Activated T-helper 1 cell treated with anti-CD3 and anti-CD28 coated beads, Interleukin-12 subunit alpha, Interleukin-12 subunit beta, Interleukin-2, Interleukin-4 antibody, amounts not matched to agents 30 ng/mL and 10 ng/mL and 1 ng/mL, durations not matched to agents 14 hours and 24 hours and 36 hours (primary cell): ENCODE measurements at regions not wholly inside any gene's neighbourhood (a gene's known extent, or its start where the extent isn't known, plus 50 kb on each side); places are given as distances from the start of the nearest gene placed in this dataset.
"Not testable (repeated sequence)": the region's sequence is repeated elsewhere in the genome, so short reads cannot be mapped to it uniquely, and the experiment has no call there.

Experiments
- DNase-seq: peaks from one replicate; pipeline ENCODE4 v3.0.0; 2021; ENCODE audit warnings: low spot score
- H3K27ac Mint-ChIP-seq: one replicate; pipeline ENCODE4 v1.8.0; 2021; ENCODE audit warnings: mild to moderate bottlenecking, mixed read lengths
- H3K27me3 Mint-ChIP-seq: one replicate; pipeline ENCODE4 v1.8.0; 2022; ENCODE audit warnings: mild to moderate bottlenecking, moderate library complexity, mixed read lengths; ENCODE audit not compliant: insufficient read depth
- H3K36me3 Mint-ChIP-seq: one replicate; pipeline ENCODE4 v1.8.0; 2021; ENCODE audit warnings: low read depth, mixed read lengths
- H3K4me1 Mint-ChIP-seq: one replicate; pipeline ENCODE4 v1.8.0; 2021; ENCODE audit warnings: low read depth, mixed read lengths
- H3K4me3 Mint-ChIP-seq: one replicate; pipeline ENCODE4 v1.8.0; 2021; ENCODE audit warnings: mild to moderate bottlenecking, moderate library complexity, mixed read lengths
- H3K9me3 Mint-ChIP-seq: one replicate; pipeline ENCODE4 v1.8.0; 2021; ENCODE audit warnings: mixed read lengths
- intact Hi-C: fragments of 100-400 bp; cut with micrococcal nuclease; formaldehyde crosslinking; loops from one replicate; pipeline ENCODE4 v1.15.1; 2024

GRCh38 chr2:150847578-150847977, 360.1 kb upstream of the RND3 start:
- intact Hi-C loops = no loop called here
- Mint-ChIP-seq H3K4me1 (no peaks in the 10 kb centered on the region), H3K4me3 (no peak overlapping the region), H3K36me3 (no peaks in the 10 kb centered on the region), H3K27me3 (no peaks in the 10 kb centered on the region), H3K9me3 (no peaks in the 10 kb centered on the region), H3K27ac (no peak overlapping the region)
- no peak for DNase-seq

DNA sequence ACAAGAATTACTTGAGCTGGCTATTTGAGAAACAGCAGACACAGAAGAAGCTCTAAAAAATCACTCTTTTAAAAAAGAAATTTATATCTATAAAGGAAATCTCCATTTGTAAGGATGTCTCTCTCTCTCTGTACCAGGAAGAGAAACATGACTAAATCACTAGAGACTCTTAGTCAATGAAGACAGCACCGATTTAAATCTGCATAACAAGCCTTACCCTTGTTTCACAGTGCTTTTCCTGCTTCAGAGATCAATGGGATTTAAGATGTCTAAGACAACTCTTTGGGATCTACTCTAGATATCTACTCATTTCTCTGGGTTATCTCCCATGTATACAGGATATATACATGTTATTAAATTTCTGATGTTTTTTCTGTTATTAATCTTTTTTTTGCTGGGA, 359.2 kb upstream of the RND3 start:
- Mint-ChIP-seq H3K36me3 (no peaks in the 10 kb centered on the region), H3K4me1 (no peaks in the 10 kb centered on the region), H3K9me3 (no peaks in the 10 kb centered on the region), H3K27me3 (peaks cover 2% of the 10 kb centered on the region), H3K4me3 (no peak overlapping the region), H3K27ac (no peak overlapping the region)
- DNase-seq = no peak
- intact Hi-C loops = no loop called here

- Mint-ChIP-seq H3K9me3 (no peaks in the 10 kb centered on the region), H3K36me3 (no peaks in the 10 kb centered on the region), H3K27me3 (no peaks in the 10 kb centered on the region), H3K4me3 (no peak overlapping the region), H3K27ac (no peak overlapping the region), H3K4me1 (no peaks in the 10 kb centered on the region)
- intact Hi-C loops = no loop called here
- DNase-seq = no peak
These were observed 345.2 kb upstream of the RND3 start for GRCh38 chr2:150832686-150833085.

DNA sequence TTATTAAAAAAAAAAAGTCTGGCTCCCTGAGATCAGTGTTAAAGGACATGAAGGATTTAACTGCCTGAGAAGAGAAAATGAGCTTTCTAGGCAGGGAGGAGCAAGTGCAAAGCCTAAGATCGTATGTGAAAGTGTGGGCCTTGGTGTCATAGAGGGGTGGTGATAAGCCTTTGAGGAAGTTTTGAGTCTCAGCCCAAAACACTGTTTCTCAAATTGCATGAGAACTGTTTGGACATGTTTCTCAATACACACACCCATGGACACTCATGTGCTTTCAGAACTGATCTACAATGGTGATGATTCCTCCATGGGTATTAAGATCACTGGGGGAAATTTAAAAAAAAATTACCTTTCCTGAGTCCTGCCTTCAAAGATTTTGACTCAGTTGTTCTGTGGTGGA, 336.7 kb upstream of the RND3 start:
- intact Hi-C loops = no loop called here
- no peaks in the 10 kb centered on the region for H3K4me1 Mint-ChIP-seq
- H3K27ac Mint-ChIP-seq = no peak overlapping the region
- H3K4me3 Mint-ChIP-seq = no peak overlapping the region
- peaks cover 3% of the 10 kb centered on the region for H3K27me3 Mint-ChIP-seq
- no peaks in the 10 kb centered on the region for H3K9me3 Mint-ChIP-seq
- no peak for DNase-seq
- H3K36me3 Mint-ChIP-seq = no peaks in the 10 kb centered on the region

GRCh38 chr2:150817422-150817821, 330.0 kb upstream of the RND3 start:
- no peaks in the 10 kb centered on the region for H3K9me3 Mint-ChIP-seq
- no peak for DNase-seq
- no peaks in the 10 kb centered on the region for H3K36me3 Mint-ChIP-seq
- no peak overlapping the region for H3K27ac Mint-ChIP-seq
- H3K4me1 Mint-ChIP-seq = no peaks in the 10 kb centered on the region
- H3K27me3 Mint-ChIP-seq = peaks cover 3% of the 10 kb centered on the region
- no peak overlapping the region for H3K4me3 Mint-ChIP-seq
- intact Hi-C loops = no loop called here

GRCh38 chr2:150812664-150813367, 325.3 kb upstream of the RND3 start:
- no peaks in the 10 kb centered on the region for H3K4me1 Mint-ChIP-seq
- no peak overlapping the region for H3K27ac Mint-ChIP-seq
- H3K27me3 Mint-ChIP-seq = peaks cover 8% of the 10 kb centered on the region
- no peaks in the 10 kb centered on the region for H3K9me3 Mint-ChIP-seq
- no peak for DNase-seq
- intact Hi-C loops = no loop called here
- no peaks in the 10 kb centered on the region for H3K36me3 Mint-ChIP-seq
- no peak overlapping the region for H3K4me3 Mint-ChIP-seq

DNA sequence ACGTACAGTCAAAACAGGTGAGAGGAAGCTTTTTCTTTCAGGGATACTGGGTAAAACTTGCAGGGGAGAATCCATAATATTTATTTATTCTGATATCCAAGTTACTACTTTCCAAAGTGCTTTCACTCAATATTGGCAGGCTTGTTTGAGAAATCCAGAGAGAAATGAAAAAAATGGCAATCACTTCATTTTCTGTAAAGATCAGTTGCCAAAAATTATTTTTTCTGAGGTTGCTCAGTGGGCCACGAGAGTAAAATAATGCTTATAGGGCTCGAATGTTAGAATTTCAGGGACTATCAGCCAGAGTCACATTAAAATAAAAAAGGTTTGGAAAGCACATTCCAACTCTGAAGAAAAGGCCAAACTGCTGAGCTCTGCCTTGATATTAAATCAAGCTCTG, 324.6 kb upstream of the RND3 start:
- intact Hi-C loops = no loop called here
- H3K9me3 Mint-ChIP-seq = no peaks in the 10 kb centered on the region
- H3K4me3 Mint-ChIP-seq = no peak overlapping the region
- DNase-seq = no peak
- no peak overlapping the region for H3K27ac Mint-ChIP-seq
- no peaks in the 10 kb centered on the region for H3K4me1 Mint-ChIP-seq
- no peaks in the 10 kb centered on the region for H3K36me3 Mint-ChIP-seq
- H3K27me3 Mint-ChIP-seq = peaks cover 8% of the 10 kb centered on the region

DNA sequence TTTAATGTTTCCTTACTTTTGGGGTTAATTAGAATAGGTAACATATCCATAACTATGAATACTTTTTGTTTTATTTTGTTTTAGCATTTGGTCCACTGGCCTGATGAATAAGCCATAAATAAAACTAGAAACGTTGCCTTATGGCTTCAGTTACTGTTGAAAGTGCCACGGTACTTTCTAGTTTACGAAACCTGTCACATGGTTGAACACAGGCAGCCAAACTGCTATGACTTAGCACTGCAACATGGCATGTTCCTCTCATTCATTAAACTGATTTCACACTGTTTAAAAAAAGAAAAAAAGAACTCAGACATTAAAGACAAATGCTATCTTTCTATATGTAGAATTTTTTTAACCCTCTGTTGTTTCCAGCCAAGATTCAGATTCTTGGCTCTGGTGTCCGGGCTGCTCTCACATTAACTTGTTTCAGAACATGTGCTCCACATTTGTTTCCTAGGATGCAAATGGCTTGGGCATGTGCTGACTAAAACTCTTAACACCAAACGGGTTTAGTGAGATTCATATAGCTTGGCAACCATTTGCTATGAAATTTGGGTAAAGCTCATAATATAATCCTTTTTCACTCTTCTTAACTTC, 323.9 kb upstream of the RND3 start:
- H3K4me3 Mint-ChIP-seq = no peak overlapping the region
- intact Hi-C loops = no loop called here
- H3K27ac Mint-ChIP-seq = no peak overlapping the region
- H3K4me1 Mint-ChIP-seq = no peaks in the 10 kb centered on the region
- H3K9me3 Mint-ChIP-seq = no peaks in the 10 kb centered on the region
- no peaks in the 10 kb centered on the region for H3K36me3 Mint-ChIP-seq
- no peak for DNase-seq
- H3K27me3 Mint-ChIP-seq = peaks cover 8% of the 10 kb centered on the region

GRCh38 chr2:150809103-150809502, 321.6 kb upstream of the RND3 start:
- peaks cover 8% of the 10 kb centered on the region for H3K27me3 Mint-ChIP-seq
- no peaks in the 10 kb centered on the region for H3K4me1 Mint-ChIP-seq

DNA sequence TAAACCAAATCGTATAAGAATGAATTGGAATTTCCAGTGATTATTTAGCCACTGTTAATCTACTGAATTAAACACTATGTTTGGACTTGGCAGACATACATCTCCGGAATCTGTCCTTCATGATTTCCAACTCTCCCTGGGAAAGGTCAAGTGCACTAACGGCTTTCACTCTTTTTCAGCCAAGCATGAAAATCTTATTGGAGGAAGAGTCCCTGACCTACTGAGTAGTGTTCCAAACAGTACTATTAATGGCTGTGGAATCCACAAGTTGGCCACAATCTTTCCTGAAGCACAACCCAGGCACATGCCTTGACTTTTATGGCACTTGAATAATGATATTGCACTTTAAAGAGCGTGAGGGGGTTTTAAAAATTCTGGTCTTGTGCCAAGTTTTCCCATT, 318.9 kb upstream of the RND3 start:
- DNase-seq = no peak
- intact Hi-C loops = no loop called here
- Mint-ChIP-seq H3K27ac (no peak overlapping the region), H3K36me3 (no peaks in the 10 kb centered on the region), H3K4me3 (no peak overlapping the region), H3K27me3 (peaks cover 3% of the 10 kb centered on the region), H3K4me1 (no peaks in the 10 kb centered on the region), H3K9me3 (no peaks in the 10 kb centered on the region)

More at GRCh38 chr2:150809103-150809502, 321.6 kb upstream of the RND3 start:
- no peaks in the 10 kb centered on the region for H3K36me3 Mint-ChIP-seq
- intact Hi-C loops = no loop called here
- H3K4me3 Mint-ChIP-seq = no peak overlapping the region
- H3K9me3 Mint-ChIP-seq = no peaks in the 10 kb centered on the region
- no peak overlapping the region for H3K27ac Mint-ChIP-seq
- DNase-seq = no peak

DNA sequence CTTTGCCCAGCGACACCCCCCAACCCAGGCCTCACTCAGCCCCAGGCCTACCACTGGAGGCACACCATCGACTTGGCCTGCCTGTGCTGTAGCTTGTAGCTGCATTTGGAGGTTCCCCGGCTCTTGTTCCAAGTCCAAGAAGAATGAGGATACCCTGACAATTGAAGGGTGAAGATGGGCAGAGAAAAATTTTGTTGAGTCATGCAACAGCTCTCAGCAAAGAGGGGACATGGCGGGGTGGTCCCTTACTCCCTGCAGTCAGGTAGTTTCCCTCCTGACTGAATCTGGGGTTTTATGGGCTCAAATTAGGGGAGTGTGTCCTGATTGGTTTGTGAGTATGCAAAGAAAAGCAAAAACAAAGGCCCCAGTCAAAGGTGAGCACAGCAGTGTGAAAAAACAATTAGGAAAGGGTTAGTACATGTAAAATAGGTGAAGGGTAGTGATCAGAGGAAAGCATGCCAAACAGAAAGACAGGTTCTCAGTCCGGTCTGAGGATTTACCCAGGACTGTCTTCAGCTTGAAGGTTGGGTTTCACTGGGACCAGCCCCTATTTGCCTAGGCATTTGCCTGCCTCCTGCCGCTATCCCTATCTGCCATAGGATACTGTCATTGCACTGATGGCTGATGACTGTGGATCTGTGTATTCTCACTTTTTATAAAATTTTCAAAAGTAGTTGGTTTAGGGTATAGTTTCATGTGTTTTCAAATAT, 316.4 kb upstream of the RND3 start:
- intact Hi-C loops = no loop called here
- Mint-ChIP-seq H3K27ac (no peak overlapping the region), H3K4me1 (no peaks in the 10 kb centered on the region), H3K36me3 (no peaks in the 10 kb centered on the region), H3K9me3 (no peaks in the 10 kb centered on the region), H3K4me3 (no peak overlapping the region), H3K27me3 (no peaks in the 10 kb centered on the region)
- no peak for DNase-seq

DNA sequence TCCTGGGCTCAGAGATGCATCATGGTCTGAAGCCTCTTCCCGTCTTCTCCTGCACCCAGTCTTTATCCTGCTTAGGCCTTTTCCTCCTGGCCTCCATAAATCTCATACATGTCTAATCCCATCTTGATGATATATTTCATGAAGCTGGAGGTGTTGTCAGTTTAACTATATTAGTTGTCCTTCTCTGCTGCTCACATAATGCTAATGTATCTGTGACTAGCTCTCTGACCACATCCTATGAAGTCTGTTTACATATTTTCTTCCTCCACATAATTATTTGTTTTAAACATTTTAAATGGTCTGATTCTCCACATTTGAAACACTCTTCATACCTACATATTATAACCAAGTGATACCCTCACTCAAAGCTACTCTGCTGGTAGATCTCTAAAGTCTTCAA, 315.2 kb upstream of the RND3 start:
- Mint-ChIP-seq H3K27me3 (no peaks in the 10 kb centered on the region), H3K4me1 (no peaks in the 10 kb centered on the region), H3K36me3 (no peaks in the 10 kb centered on the region), H3K4me3 (no peak overlapping the region), H3K27ac (no peak overlapping the region), H3K9me3 (no peaks in the 10 kb centered on the region)
- no peak for DNase-seq
- intact Hi-C loops = no loop called here

GRCh38 chr2:150796236-150796635, 308.8 kb upstream of the RND3 start:
- H3K4me1 Mint-ChIP-seq, H3K9me3 Mint-ChIP-seq, H3K27me3 Mint-ChIP-seq, DNase-seq, H3K4me3 Mint-ChIP-seq, H3K27ac Mint-ChIP-seq, H3K36me3 Mint-ChIP-seq, intact Hi-C loops: not testable (repeated sequence)
